ENCODE measurements at regions not wholly inside any gene's neighbourhood (a gene's known extent, or its start where the extent isn't known, plus 50 kb on each side); places are given as distances from the start of the nearest gene placed in this dataset.

GRCh38 chr2:207395535-207396251, 134.1 kb upstream of the CREB1 start:
- ChIA-PET CTCF (no interaction called here), POLR2A (no interaction called here)
- Histone ChIP-seq H3K9me3 (ENCODE audit: control extremely low read depth in 1 of 5, control insufficient read depth in 4 of 5, insufficient read depth in 2 of 5, low read depth in 1 of 5, low read length in 4 of 5) (peaks cover 0 to 2% (median 0%) of the 10 kb centered on the region in 5 experiments), H3K4me1 (ENCODE audit: control extremely low read depth in 1 of 4, control insufficient read depth in 4 of 4, insufficient read depth in 4 of 4, low read length in 3 of 4) (peaks cover 0 to 8% (median 0%) of the 10 kb centered on the region in 4 experiments), H3K4me3 (ENCODE audit: control insufficient read depth in 1 of 7, extremely low read depth in 1 of 7, insufficient read depth in 4 of 7, low read depth in 2 of 7, low read length in 6 of 7) (no peak overlapping the region), H3K27me3 (replicated peaks in 2 of 5; ENCODE audit: control insufficient read depth in 4 of 5, insufficient read depth in 5 of 5, low read length in 4 of 5) (no peaks in the 10 kb centered on the region), H3K27ac (ENCODE audit: insufficient read depth in 1 of 2, low read depth in 1 of 2, low read length in 2 of 2, poor library complexity in 1 of 2, severe bottlenecking in 2 of 2) (no peak overlapping the region), H3K36me3 (ENCODE audit: control insufficient read depth in 4 of 4, insufficient read depth in 4 of 4, low read length in 3 of 4) (no peaks in the 10 kb centered on the region)
- DNase-seq: no peak
- WGBS (ENCODE audit: insufficient coverage): 89% methylated on average over 1 of the region's 2 CpGs

GRCh38 chr2:207397917-207398655, 131.7 kb upstream of the CREB1 start:
- ChIA-PET POLR2A (interaction anchor here (0.6 kb wide), 1 partner anchor 19 kb away, joined by 3 read pairs; no protein-coding TSS in a partner anchor), CTCF (interaction anchor here (1.2 kb wide), 1 partner anchor 52 kb away, joined by 3 read pairs; no protein-coding TSS in a partner anchor)
- DNase-seq: no peak
- Histone ChIP-seq H3K27ac (ENCODE audit: insufficient read depth in 1 of 2, low read depth in 1 of 2, low read length in 2 of 2, poor library complexity in 1 of 2, severe bottlenecking in 2 of 2) (no peak overlapping the region), H3K4me1 (ENCODE audit: control extremely low read depth in 1 of 4, control insufficient read depth in 4 of 4, insufficient read depth in 4 of 4, low read length in 3 of 4) (peaks cover 0 to 8% (median 0%) of the 10 kb centered on the region in 4 experiments), H3K27me3 (replicated peaks in 2 of 5; ENCODE audit: control insufficient read depth in 4 of 5, insufficient read depth in 5 of 5, low read length in 4 of 5) (no peaks in the 10 kb centered on the region), H3K4me3 (ENCODE audit: control insufficient read depth in 1 of 7, extremely low read depth in 1 of 7, insufficient read depth in 4 of 7, low read depth in 2 of 7, low read length in 6 of 7) (no peak overlapping the region), H3K36me3 (ENCODE audit: control insufficient read depth in 4 of 4, insufficient read depth in 4 of 4, low read length in 3 of 4) (no peaks in the 10 kb centered on the region), H3K9me3 (ENCODE audit: control extremely low read depth in 1 of 5, control insufficient read depth in 4 of 5, insufficient read depth in 2 of 5, low read depth in 1 of 5, low read length in 4 of 5) (peaks cover 0 to 2% (median 0%) of the 10 kb centered on the region in 5 experiments)
- WGBS (ENCODE audit: insufficient coverage): 97% methylated on average over 6 of the region's 9 CpGs

GRCh38 chr2:207399301-207399700, 130.5 kb upstream of the CREB1 start:
- H3K27ac ChIP-seq (ENCODE audit: insufficient read depth in 1 of 2, low read depth in 1 of 2, low read length in 2 of 2, poor library complexity in 1 of 2, severe bottlenecking in 2 of 2): no peak overlapping the region
- no peaks in the 10 kb centered on the region for H3K36me3 ChIP-seq (ENCODE audit: control insufficient read depth in 4 of 4, insufficient read depth in 4 of 4, low read length in 3 of 4)
- 100% methylated on average over 1 of the region's 2 CpGs for WGBS (ENCODE audit: insufficient coverage)
- no peaks in the 10 kb centered on the region for H3K27me3 ChIP-seq (replicated peaks in 2 of 5; ENCODE audit: control insufficient read depth in 4 of 5, insufficient read depth in 5 of 5, low read length in 4 of 5)
- H3K9me3 ChIP-seq (ENCODE audit: control extremely low read depth in 1 of 5, control insufficient read depth in 4 of 5, insufficient read depth in 2 of 5, low read depth in 1 of 5, low read length in 4 of 5): peaks cover 0 to 2% (median 0%) of the 10 kb centered on the region in 5 experiments
- no peak overlapping the region for H3K4me3 ChIP-seq (ENCODE audit: control insufficient read depth in 1 of 7, extremely low read depth in 1 of 7, insufficient read depth in 4 of 7, low read depth in 2 of 7, low read length in 6 of 7)
- ChIA-PET POLR2A (no interaction called here), CTCF (no interaction called here)
- H3K4me1 ChIP-seq (ENCODE audit: control extremely low read depth in 1 of 4, control insufficient read depth in 4 of 4, insufficient read depth in 4 of 4, low read length in 3 of 4): peaks cover 0 to 8% (median 0%) of the 10 kb centered on the region in 4 experiments
- DNase-seq: no peak

GRCh38 chr2:207401338-207401737, 128.4 kb upstream of the CREB1 start:
- ChIA-PET POLR2A (no interaction called here), CTCF (no interaction called here)
- H3K4me1 ChIP-seq (ENCODE audit: control extremely low read depth in 1 of 4, control insufficient read depth in 4 of 4, insufficient read depth in 4 of 4, low read length in 3 of 4): no peaks in the 10 kb centered on the region

GRCh38 chr2:207403141-207403540, 126.6 kb upstream of the CREB1 start:
- no CpG with 5 or more reads among the region's 1 CpG for WGBS (ENCODE audit: insufficient coverage)
- H3K27ac ChIP-seq (ENCODE audit: insufficient read depth in 1 of 2, low read depth in 1 of 2, low read length in 2 of 2, poor library complexity in 1 of 2, severe bottlenecking in 2 of 2): no peak overlapping the region
- DNase-seq: no peak
- no peak overlapping the region for H3K4me3 ChIP-seq (ENCODE audit: control insufficient read depth in 1 of 7, extremely low read depth in 1 of 7, insufficient read depth in 4 of 7, low read depth in 2 of 7, low read length in 6 of 7)
- H3K4me1 ChIP-seq (ENCODE audit: control extremely low read depth in 1 of 4, control insufficient read depth in 4 of 4, insufficient read depth in 4 of 4, low read length in 3 of 4): no peaks in the 10 kb centered on the region
- no peaks in the 10 kb centered on the region for H3K36me3 ChIP-seq (ENCODE audit: control insufficient read depth in 4 of 4, insufficient read depth in 4 of 4, low read length in 3 of 4)
- ChIA-PET CTCF (interaction anchor here (1.3 kb wide), 1 partner anchor 31 kb away, joined by 4 read pairs; no protein-coding TSS in a partner anchor), POLR2A (no interaction called here)
- H3K27me3 ChIP-seq (replicated peaks in 2 of 5; ENCODE audit: control insufficient read depth in 4 of 5, insufficient read depth in 5 of 5, low read length in 4 of 5): no peaks in the 10 kb centered on the region
- no peaks in the 10 kb centered on the region for H3K9me3 ChIP-seq (ENCODE audit: control extremely low read depth in 1 of 5, control insufficient read depth in 4 of 5, insufficient read depth in 2 of 5, low read depth in 1 of 5, low read length in 4 of 5)

More at GRCh38 chr2:207401338-207401737, 128.4 kb upstream of the CREB1 start:
- Histone ChIP-seq H3K27me3 (replicated peaks in 2 of 5; ENCODE audit: control insufficient read depth in 4 of 5, insufficient read depth in 5 of 5, low read length in 4 of 5) (no peaks in the 10 kb centered on the region), H3K27ac (ENCODE audit: insufficient read depth in 1 of 2, low read depth in 1 of 2, low read length in 2 of 2, poor library complexity in 1 of 2, severe bottlenecking in 2 of 2) (no peak overlapping the region), H3K36me3 (ENCODE audit: control insufficient read depth in 4 of 4, insufficient read depth in 4 of 4, low read length in 3 of 4) (no peaks in the 10 kb centered on the region), H3K4me3 (ENCODE audit: control insufficient read depth in 1 of 7, extremely low read depth in 1 of 7, insufficient read depth in 4 of 7, low read depth in 2 of 7, low read length in 6 of 7) (no peak overlapping the region), H3K9me3 (ENCODE audit: control extremely low read depth in 1 of 5, control insufficient read depth in 4 of 5, insufficient read depth in 2 of 5, low read depth in 1 of 5, low read length in 4 of 5) (no peaks in the 10 kb centered on the region)
- no peak for DNase-seq

- POLR2A ChIA-PET: no interaction called here
- Histone ChIP-seq H3K4me3 (ENCODE audit: control insufficient read depth in 1 of 7, extremely low read depth in 1 of 7, insufficient read depth in 4 of 7, low read depth in 2 of 7, low read length in 6 of 7) (no peak overlapping the region), H3K36me3 (ENCODE audit: control insufficient read depth in 4 of 4, insufficient read depth in 4 of 4, low read length in 3 of 4) (no peaks in the 10 kb centered on the region), H3K27me3 (replicated peaks in 2 of 5; ENCODE audit: control insufficient read depth in 4 of 5, insufficient read depth in 5 of 5, low read length in 4 of 5) (no peaks in the 10 kb centered on the region), H3K4me1 (ENCODE audit: control extremely low read depth in 1 of 4, control insufficient read depth in 4 of 4, insufficient read depth in 4 of 4, low read length in 3 of 4) (no peaks in the 10 kb centered on the region), H3K27ac (ENCODE audit: insufficient read depth in 1 of 2, low read depth in 1 of 2, low read length in 2 of 2, poor library complexity in 1 of 2, severe bottlenecking in 2 of 2) (no peak overlapping the region), H3K9me3 (ENCODE audit: control extremely low read depth in 1 of 5, control insufficient read depth in 4 of 5, insufficient read depth in 2 of 5, low read depth in 1 of 5, low read length in 4 of 5) (no peaks in the 10 kb centered on the region)
- DNase-seq: no peak
- 94% methylated on average over 2 of the region's 3 CpGs for WGBS (ENCODE audit: insufficient coverage)
- CTCF ChIA-PET: no interaction called here
Observed at GRCh38 chr2:207403950-207404349, 125.8 kb upstream of the CREB1 start.

- POLR2A ChIA-PET: no interaction called here
- Histone ChIP-seq H3K4me3 (ENCODE audit: control insufficient read depth in 1 of 7, extremely low read depth in 1 of 7, insufficient read depth in 4 of 7, low read depth in 2 of 7, low read length in 6 of 7) (no peak overlapping the region), H3K27me3 (replicated peaks in 2 of 5; ENCODE audit: control insufficient read depth in 4 of 5, insufficient read depth in 5 of 5, low read length in 4 of 5) (no peaks in the 10 kb centered on the region), H3K4me1 (ENCODE audit: control extremely low read depth in 1 of 4, control insufficient read depth in 4 of 4, insufficient read depth in 4 of 4, low read length in 3 of 4) (no peaks in the 10 kb centered on the region), H3K27ac (ENCODE audit: insufficient read depth in 1 of 2, low read depth in 1 of 2, low read length in 2 of 2, poor library complexity in 1 of 2, severe bottlenecking in 2 of 2) (no peak overlapping the region), H3K36me3 (ENCODE audit: control insufficient read depth in 4 of 4, insufficient read depth in 4 of 4, low read length in 3 of 4) (no peaks in the 10 kb centered on the region), H3K9me3 (ENCODE audit: control extremely low read depth in 1 of 5, control insufficient read depth in 4 of 5, insufficient read depth in 2 of 5, low read depth in 1 of 5, low read length in 4 of 5) (no peaks in the 10 kb centered on the region)
- DNase-seq: no peak
- CTCF ChIA-PET: no interaction called here
- WGBS (ENCODE audit: insufficient coverage): no CpG with 5 or more reads among the region's 2 CpGs
Observed at GRCh38 chr2:207405150-207405549, 124.6 kb upstream of the CREB1 start.

Measured in common myeloid progenitor, CD34-positive (primary cell).